RWPE2 (cell line): ENCODE measurements at regions not wholly inside any gene's neighbourhood (a gene's known extent, or its start where the extent isn't known, plus 50 kb on each side); places are given as distances from the start of the nearest gene placed in this dataset.
A peak's percentile ranks its signal among the peaks of the same experiment; 100 is the strongest.

Source experiments
- ATAC-seq: fragments of 200-7000 bp; cut with Tn5 transposase; 3 replicates; pipeline ENCODE4 v1.9.1; 2021; ENCODE audit warnings: low read depth
- DNase-seq: peaks from one replicate; pipeline ENCODE4 v3.0.0-alpha.2; 2020; ENCODE audit warnings: low spot score
- H3K27ac ChIP-seq: fragments of 450-650 bp; 2 replicates; pipeline ENCODE4 v1.5.1; 2017; ENCODE audit warnings: mild to moderate bottlenecking; ENCODE audit not compliant: poor library complexity, severe bottlenecking
- H3K27me3 ChIP-seq: fragments of 250-450 bp; sonication (Bioruptor Pico); 2 replicates; pipeline ENCODE4 v1.5.1; 2021; ENCODE audit warnings: mild to moderate bottlenecking, moderate library complexity; ENCODE audit not compliant: insufficient read depth, poor library complexity, severe bottlenecking
- H3K36me3 ChIP-seq: fragments of 250-450 bp; sonication (Bioruptor Pico); 2 replicates; pipeline ENCODE4 v1.5.1; 2020; ENCODE audit warnings: low read depth, mild to moderate bottlenecking, moderate library complexity
- H3K4me1 ChIP-seq: fragments of 250-450 bp; sonication (Bioruptor Pico); 2 replicates; pipeline ENCODE4 v1.5.1; 2021; ENCODE audit warnings: mild to moderate bottlenecking, moderate library complexity; ENCODE audit not compliant: insufficient read depth, poor library complexity, severe bottlenecking
- H3K4me3 ChIP-seq: fragments of 250-450 bp; sonication (Bioruptor Pico); 2 replicates; pipeline ENCODE4 v1.5.1; 2021; ENCODE audit warnings: mild to moderate bottlenecking, moderate library complexity; ENCODE audit not compliant: severe bottlenecking
- H3K9me3 ChIP-seq: fragments of 250-450 bp; sonication (Bioruptor Pico); 2 replicates; pipeline ENCODE4 v1.5.1; 2021; ENCODE audit warnings: mild to moderate bottlenecking, moderate library complexity; ENCODE audit not compliant: severe bottlenecking
- CTCF ChIP-seq: fragments of 450-650 bp; IDR thresholded peaks from one replicate; pipeline ENCODE4 v1.5.1; 2017; ENCODE audit warnings: mild to moderate bottlenecking, moderate library complexity; ENCODE audit not compliant: poor library complexity, severe bottlenecking

GRCh38 chr13:60757501-60758215, 360.6 kb downstream of the TDRD3 start:
- DNase-seq (no peak), ATAC-seq (no peak)
- Histone ChIP-seq H3K27ac (no peak overlapping the region), H3K36me3 (no peaks in the 10 kb centered on the region), H3K9me3 (no peaks in the 10 kb centered on the region), H3K4me3 (no peak overlapping the region), H3K4me1 (peaks cover 6% of the 10 kb centered on the region), H3K27me3 (no peaks in the 10 kb centered on the region)
- TF ChIP-seq CTCF, result no peak

- H3K4me1 ChIP-seq, result peaks cover 6% of the 10 kb centered on the region
- no peak for TF ChIP-seq CTCF
- no peaks in the 10 kb centered on the region for H3K36me3 ChIP-seq
Observed at GRCh38 chr13:60756306-60756705, 359.3 kb downstream of the TDRD3 start.

GRCh38 chr13:60755380-60756163, 358.6 kb downstream of the TDRD3 start:
- TF ChIP-seq CTCF, result peak; percentile 26
- no peaks in the 10 kb centered on the region for H3K9me3 ChIP-seq
- ATAC-seq (0 out of 3 replicates have a peak, but pooled peaks have one; percentile 30), DNase-seq (no peak)
- no peaks in the 10 kb centered on the region for H3K36me3 ChIP-seq
- H3K27me3 ChIP-seq, result no peaks in the 10 kb centered on the region
- no peak overlapping the region for H3K27ac ChIP-seq
- H3K4me1 ChIP-seq, result peaks cover 6% of the 10 kb centered on the region
- H3K4me3 ChIP-seq, result no peak overlapping the region

More at GRCh38 chr13:60756306-60756705, 359.3 kb downstream of the TDRD3 start:
- DNase-seq (no peak), ATAC-seq (no peak)
- no peaks in the 10 kb centered on the region for H3K9me3 ChIP-seq
- H3K27me3 ChIP-seq, result no peaks in the 10 kb centered on the region
- no peak overlapping the region for H3K4me3 ChIP-seq
- H3K27ac ChIP-seq, result no peak overlapping the region

GRCh38 chr13:60754211-60755090, 357.4 kb downstream of the TDRD3 start:
- Histone ChIP-seq H3K36me3 (no peaks in the 10 kb centered on the region), H3K9me3 (no peaks in the 10 kb centered on the region), H3K27ac (no peak overlapping the region), H3K4me1 (peaks cover 6% of the 10 kb centered on the region), H3K27me3 (no peaks in the 10 kb centered on the region), H3K4me3 (no peak overlapping the region)
- no peak for TF ChIP-seq CTCF
- DNase-seq, result no peak
- no peak for ATAC-seq
